ENCODE measurements at regions not wholly inside any gene's neighbourhood (a gene's known extent, or its start where the extent isn't known, plus 50 kb on each side); places are given as distances from the start of the nearest gene placed in this dataset.

DNA sequence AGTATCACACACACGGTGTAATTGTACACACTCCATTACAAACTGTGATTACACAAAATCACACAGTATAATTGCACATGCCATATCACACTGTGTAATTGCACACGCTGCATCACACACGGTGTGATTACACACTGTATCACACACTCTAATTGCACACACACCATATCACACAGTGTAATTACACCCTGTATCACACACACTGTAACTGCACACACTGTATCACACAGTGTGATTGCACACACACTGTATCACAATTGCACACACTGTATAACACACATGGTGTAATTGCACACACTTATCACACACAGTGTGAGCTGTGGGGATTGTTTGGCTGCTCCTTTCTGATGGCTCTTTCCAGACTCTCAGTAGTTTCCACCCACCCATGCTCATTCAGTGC is 162.6 kb upstream of the SGCG start:
- H3K9me3 ChIP-seq (ENCODE audit: insufficient read depth in 2 of 2, low read depth in 1 of 2, low read length in 1 of 2) = peaks cover 0 to 3% of the 10 kb centered on the region in 2 experiments; a peak in 1 of 4 replicates

More for the DNA sequence above, 162.6 kb upstream of the SGCG start:
- CTCF ChIA-PET (ENCODE audit: partially characterized antibody) = interaction anchor here (0.7 to 1.1 kb wide), 3 partner anchors 63 to 217 kb away, joined by 3 read pairs; no protein-coding TSS in a partner anchor
- Histone ChIP-seq H2BK120ac (replicated peaks; ENCODE audit: low read depth, low read length) (no peak overlapping the region), H2AFZ (ENCODE audit: low read length) (no peak overlapping the region), H3K27ac (ENCODE audit: low read depth, low read length) (no peak overlapping the region), H3K79me1 (ENCODE audit: low read depth, low read length) (no peaks in the 10 kb centered on the region), H3K23ac (ENCODE audit: insufficient read length) (no peak overlapping the region), H3K4me1 (replicated peaks in 1 of 4; ENCODE audit: control insufficient read depth in 3 of 4, insufficient read depth in 4 of 4, low read length in 3 of 4) (no peaks in the 10 kb centered on the region), H3K4me3 (ENCODE audit: extremely low read depth in 1 of 4, insufficient read depth in 2 of 4, low read depth in 3 of 4, low read length in 4 of 4) (no peak overlapping the region), H2AK5ac (ENCODE audit: low read depth, low read length) (peak overlapping the region; percentile 29; the same call in 1 of the 2 replicates), H3K27me3 (replicated peaks in 1 of 4; ENCODE audit: control insufficient read depth in 3 of 4, extremely low read depth in 1 of 4, insufficient read depth in 3 of 4, low read length in 3 of 4) (no peaks in the 10 kb centered on the region), H3K79me2 (ENCODE audit: control insufficient read depth in 1 of 2, insufficient read depth in 2 of 2, low read length in 2 of 2) (no peaks in the 10 kb centered on the region; a peak in 1 of 4 replicates), H3K4ac (replicated peaks; ENCODE audit: insufficient read length, low read depth, low read length) (peak overlapping the region; percentile 53), H3K36me3 (ENCODE audit: control insufficient read depth in 2 of 4, insufficient read depth in 4 of 4, low read length in 3 of 4) (no peaks in the 10 kb centered on the region), H3K56ac (replicated peaks; ENCODE audit: insufficient read length, low read depth, low read length) (no peak overlapping the region), H3K18ac (ENCODE audit: extremely low read depth, low read length) (no peak overlapping the region), H3K9ac (replicated peaks in 1 of 4; ENCODE audit: extremely low read depth in 1 of 4, low read depth in 3 of 4, low read length in 3 of 4) (no peak overlapping the region), H2BK5ac (ENCODE audit: low read depth, low read length) (no peak overlapping the region), H4K20me1 (replicated peaks in 1 of 2; ENCODE audit: control insufficient read depth in 1 of 2, insufficient read depth in 2 of 2, low read length in 2 of 2) (peaks cover 0 to 5% of the 10 kb centered on the region in 2 experiments), H4K8ac (ENCODE audit: extremely low read depth, insufficient read depth, low read length) (no peak overlapping the region), H4K5ac (ENCODE audit: insufficient read length, low read depth, low read length) (no peak overlapping the region), H2BK20ac (ENCODE audit: low read length) (no peak overlapping the region), H2BK12ac (ENCODE audit: low read depth, low read length) (no peak overlapping the region), H4K91ac (replicated peaks; ENCODE audit: insufficient read length, low read length) (no peak overlapping the region), H3K23me2 (ENCODE audit: low read depth, low read length) (peaks cover 3% of the 10 kb centered on the region; the same call in 1 of the 2 replicates), H2BK15ac (ENCODE audit: low read length) (no peak overlapping the region), H3K4me2 (ENCODE audit: insufficient read depth in 1 of 2, low read depth in 2 of 2, low read length in 2 of 2) (no peak overlapping the region), H3K14ac (ENCODE audit: insufficient read length) (peak overlapping the region; percentile 94)
- POLR2A ChIA-PET (ENCODE audit: partially characterized antibody) = no interaction called here
- no peak for TF ChIP-seq SIRT6 (IDR thresholded peaks at IDR 0.05; ENCODE audit: low read length)
- no peak for TF ChIP-seq SIX5 (IDR thresholded peaks at IDR 0.05; ENCODE audit: low read depth, low read length)
- no peak for TF ChIP-seq RFX5 (IDR thresholded peaks at IDR 0.05; ENCODE audit: borderline replicate concordance, low read depth, low read length)
- TF ChIP-seq, protein P1, sequence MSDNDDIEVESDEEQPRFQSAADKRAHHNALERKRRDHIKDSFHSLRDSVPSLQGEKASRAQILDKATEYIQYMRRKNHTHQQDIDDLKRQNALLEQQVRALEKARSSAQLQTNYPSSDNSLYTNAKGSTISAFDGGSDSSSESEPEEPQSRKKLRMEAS (IDR thresholded peaks at IDR 0.05) = no peak
- no peak for TF ChIP-seq KDM4A (IDR thresholded peaks at IDR 0.05; ENCODE audit: low read depth, low read length, severe bottlenecking)
- TF ChIP-seq KDM1A (IDR thresholded peaks at IDR 0.05; ENCODE audit: borderline replicate concordance, low read length) = no peak
- no peak for TF ChIP-seq BCL11A (IDR thresholded peaks at IDR 0.05; ENCODE audit: low read depth in 2 of 2, low read length in 2 of 2)
- TF ChIP-seq EZH2 (IDR thresholded peaks at IDR 0.05; ENCODE audit: low read depth, low read length, severe bottlenecking) = no peak
- no peak for TF ChIP-seq NRF1 (IDR thresholded peaks at IDR 0.05; ENCODE audit: low read depth, low read length)
- TF ChIP-seq SP1 (IDR thresholded peaks at IDR 0.05; ENCODE audit: low read depth, low read length) = no peak
- WGBS, 2 experiments (ENCODE audit: extremely low coverage in 1 of 2, insufficient coverage in 1 of 2, insufficient read length in 1 of 2, insufficient replicate concordance in 2 of 2, low coverage in 1 of 2, low lambda C conversion rate in 2 of 2, missing lambda C conversion rate in 1 of 2) = 90% methylated on average over 3 of the region's 3 CpGs; no CpG with 5 or more reads in 1 of the 2 experiments
- DNase-seq (ENCODE audit: low read depth in 1 of 2, low spot score in 2 of 2) (no peak), FAIRE-seq (no peak)
